ENCODE measurements at regions not wholly inside any gene's neighbourhood (a gene's known extent, or its start where the extent isn't known, plus 50 kb on each side); places are given as distances from the start of the nearest gene placed in this dataset.

DNA sequence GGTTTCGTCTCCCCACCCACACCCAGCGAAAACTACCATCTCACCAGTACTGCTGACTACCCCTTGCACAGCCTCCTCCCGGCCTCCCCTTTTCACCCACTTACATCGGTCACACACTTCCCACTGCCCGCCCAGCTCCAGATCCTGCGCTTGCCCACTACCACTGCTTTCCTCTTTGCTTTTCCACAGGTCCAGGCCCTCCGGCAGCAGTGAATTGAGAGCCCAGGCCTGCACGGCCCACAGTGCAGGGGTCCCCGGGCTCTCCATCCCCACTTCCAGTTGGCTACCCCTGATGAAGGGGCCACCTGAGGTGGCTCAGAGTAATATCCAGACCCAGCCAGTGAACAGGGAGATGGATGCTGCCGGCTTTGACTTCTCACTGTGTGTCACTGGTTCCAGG is 120.2 kb upstream of the FSTL4 start:
- DNase-seq: no peak

DNA sequence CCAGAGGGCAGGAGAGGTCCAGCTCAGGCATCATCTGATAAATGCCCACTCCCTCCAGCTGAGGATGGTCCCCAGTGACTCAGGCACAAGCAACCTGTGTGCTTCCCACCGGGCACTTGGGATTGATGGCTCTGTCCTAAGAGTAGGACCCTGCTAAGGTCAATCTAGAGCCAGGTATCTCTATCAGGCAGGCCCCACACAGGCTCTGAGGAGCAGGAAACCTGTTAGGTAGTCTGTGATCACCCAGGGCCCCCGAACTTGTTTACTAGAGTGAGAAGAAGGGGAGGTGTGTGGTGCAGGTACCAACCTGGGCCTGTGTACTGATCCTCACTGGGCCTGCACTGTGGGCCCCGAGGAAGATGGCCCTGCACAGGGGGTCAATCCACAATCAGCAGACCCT is 119.6 kb upstream of the FSTL4 start:
- no peak for DNase-seq

DNA sequence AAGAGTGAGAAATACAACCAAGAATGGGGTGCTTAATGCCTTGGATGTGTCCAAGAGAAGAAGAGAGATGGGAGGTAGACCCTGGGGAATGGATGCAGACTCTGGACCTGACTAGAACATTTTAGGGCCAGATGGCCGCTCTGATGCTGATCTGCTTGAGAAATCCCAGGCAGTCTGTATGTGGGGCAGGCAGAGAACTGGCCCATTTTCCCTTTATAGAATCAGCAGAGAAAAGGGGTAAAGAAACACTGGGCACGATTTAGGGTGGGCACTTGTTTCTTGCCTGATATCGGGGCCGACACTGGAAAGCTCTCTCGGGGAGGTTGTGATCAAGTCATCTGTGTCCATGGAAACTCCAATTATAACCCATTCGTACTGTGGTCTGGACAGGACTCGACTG is 118.5 kb upstream of the FSTL4 start:
- no peak for DNase-seq

DNA sequence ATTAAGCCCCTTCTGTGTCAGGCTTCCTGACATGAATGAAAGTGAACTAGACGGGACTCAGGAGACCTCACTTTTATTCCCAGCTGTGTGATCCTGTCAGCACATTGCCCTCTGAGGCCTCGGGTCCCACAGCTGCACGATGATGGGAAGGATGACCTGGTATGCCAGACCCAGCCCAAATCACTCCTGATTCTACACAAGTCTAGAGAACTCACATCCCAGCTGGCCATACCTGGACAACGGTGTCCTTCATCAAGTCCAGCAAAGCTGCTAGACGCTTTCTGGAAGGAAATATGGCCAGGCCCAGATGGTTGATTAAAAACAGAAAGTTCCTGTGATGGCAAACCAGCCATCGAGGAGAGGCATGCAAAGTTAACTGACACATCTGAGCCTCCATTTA is 118.0 kb upstream of the FSTL4 start:
- no peak for DNase-seq

DNA sequence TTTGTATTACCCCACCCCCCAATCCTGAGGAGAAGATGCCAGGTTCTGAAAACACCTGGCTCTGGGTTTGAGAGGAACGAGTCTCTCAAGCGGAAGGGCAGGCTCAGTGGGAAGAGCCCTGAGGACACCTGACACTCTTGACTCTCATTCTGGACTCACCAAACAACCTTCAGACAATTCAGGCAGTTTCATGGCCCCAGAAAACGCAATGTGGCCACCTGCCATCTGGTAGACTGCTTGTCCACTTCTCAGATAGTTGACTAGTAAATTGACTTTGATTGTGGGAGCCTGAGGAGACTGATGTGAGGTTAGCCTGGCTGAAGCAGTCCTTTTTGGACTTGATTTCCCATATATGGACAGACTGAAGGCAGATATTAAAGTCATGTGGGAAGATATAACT is 117.5 kb upstream of the FSTL4 start:
- DNase-seq: no peak

DNA sequence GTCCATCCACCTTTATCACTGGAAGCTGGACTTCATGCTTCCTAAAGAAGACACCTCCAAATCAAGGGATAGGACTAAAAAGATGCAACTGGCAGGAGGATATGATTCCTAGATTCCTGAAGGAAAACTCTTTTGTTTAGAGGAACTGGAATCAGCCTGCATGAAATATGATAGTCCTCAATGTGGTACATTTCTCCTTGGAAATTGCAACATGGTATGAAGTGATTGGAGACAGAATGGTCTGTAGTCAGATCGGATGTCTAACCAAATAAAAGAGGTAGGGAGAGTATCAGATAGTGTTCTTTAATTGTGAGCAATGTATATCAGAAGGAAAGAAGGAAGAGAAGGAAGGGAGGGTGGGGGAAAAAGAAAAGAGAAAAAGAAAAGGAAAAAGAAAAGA is 116.1 kb upstream of the FSTL4 start:
- DNase-seq: no peak

DNA sequence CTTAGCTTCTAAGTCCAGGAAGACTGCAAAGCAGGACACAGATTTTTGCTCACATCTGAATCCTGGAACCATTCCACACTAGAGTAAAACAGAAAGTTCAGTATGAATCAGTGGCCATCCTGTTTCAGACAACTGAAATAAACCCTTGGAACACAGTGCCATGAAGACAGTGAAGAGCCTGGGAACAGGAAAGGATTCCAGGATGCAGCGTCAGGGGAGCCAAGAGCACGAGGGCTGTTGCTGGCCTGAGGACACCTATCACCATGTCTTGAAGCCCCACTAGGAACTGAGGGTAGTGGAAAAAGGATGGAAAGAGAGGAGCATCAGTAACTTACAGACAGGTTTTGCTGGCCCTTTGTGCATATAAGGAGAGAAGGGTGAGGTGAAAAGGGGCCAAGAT is 115.3 kb upstream of the FSTL4 start:
- DNase-seq: no peak

DNA sequence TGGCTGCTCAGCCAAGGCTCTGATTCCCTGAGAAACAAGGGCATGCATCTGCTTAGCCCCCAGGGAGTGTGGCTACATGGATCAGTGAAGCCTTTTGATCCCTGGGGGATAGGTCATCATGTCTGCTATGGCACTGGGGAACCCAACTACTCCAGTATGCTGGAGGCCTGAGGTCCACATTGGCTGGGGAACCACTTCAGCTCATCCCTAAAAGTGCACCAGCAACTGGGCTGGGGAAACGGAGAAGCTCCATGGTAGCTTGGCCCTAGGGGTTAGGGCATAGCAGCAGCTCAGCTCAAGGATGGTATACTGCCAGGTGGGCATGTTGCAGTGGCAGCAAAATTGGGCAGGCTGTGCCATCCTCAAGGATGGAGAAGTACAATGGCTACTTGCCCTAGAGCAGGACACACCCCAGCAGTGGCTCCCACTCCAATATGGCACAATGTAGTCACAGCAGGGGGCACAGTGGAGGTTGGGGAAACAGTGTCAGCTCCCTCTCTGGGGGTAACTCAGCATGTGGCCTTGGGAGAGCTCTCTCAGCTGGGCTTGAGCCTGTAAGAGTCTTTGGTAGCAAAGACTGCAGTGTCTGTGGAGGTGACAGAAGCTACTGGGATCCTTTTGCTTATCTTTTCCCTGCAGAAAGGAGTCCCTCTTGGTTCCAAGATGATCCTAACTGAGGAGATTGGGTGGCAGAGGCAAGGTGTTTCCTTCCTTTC is 111.5 kb upstream of the FSTL4 start:
- no peak for DNase-seq

DNA sequence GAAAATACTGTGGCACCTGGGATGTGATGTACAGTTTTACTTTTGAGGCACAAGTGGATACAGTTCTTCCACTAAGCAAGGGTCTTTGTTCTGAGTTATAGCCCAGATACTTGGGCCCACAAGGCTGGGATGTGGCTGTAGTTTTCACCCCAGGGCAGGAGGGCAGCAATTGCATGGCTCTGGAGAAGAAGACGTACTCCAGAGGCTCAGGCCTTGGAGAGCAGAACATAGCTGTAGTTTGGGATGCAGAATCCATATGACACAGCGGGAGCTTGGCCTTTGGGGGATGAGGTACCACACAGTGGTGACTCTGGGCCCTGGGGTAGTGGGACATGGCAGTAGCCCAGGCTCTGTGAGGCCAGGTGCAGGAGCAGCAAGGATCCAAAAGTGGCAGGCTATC is 110.8 kb upstream of the FSTL4 start:
- no peak for DNase-seq

DNA sequence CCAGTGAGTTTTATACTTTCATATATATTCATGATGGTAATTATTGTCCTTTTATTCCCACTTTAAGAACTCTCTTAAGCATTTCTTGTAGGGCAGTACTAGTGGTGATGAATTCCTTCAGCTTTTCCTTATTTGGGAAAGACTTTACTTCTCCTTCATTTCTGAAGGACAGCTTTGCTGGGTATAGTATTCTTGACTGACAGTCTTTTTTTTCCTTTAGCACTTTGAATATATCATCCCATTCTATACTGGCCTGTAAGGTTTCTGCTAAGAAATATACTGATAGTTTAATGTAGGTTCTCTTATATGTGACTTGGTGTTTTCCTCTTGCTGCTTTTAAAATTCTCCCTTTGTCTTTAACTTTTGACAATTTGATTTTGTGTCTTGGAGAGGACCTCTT is 109.0 kb upstream of the FSTL4 start:
- no peak for DNase-seq

DNA sequence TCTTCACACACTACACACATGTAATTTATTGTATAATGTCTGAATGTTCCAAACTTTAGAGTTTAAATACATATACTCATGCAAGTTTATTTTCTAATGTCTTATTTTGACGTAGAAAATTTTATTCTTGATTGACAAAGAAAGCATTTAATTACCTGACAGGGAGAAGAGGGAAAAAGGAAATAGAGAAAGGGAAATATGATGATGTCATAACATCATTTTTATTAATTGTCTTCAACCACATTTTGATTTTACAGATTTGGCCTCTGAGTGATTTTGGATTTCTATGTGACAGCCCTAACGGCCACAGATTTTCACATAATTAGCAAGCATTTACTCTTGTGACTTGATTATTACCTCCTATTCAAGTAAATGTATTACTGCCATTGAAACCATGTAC is 106.1 kb upstream of the FSTL4 start:
- no peak for DNase-seq

DNA sequence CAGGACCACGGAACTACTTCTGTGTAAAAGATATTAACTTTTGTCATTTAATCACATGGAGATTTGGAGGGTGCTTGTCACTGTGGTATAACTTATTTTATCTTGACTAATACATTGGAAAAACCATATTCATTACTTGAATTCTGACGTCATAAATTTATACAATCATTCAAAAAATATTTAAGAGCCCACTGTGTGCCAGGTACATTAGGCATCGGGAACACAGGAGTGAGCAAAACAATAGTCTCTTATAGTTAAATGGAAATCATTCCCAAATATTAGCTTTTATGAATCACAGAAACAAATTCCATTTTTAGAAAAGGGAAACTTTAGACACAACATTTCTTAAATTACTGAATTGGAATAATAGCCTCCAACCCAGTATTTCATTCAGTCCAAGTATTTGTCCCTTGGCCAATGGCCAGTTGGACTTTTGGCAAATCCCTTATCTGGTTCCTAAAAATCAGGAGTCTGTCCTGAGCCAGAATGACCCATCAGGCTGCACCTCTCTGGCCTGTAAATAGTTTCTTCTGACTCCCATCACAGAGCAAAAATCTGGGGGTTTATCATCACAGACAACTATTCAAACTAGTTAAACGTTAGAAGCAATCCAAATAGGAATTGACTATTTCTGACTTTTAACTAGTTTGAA is 104.3 kb upstream of the FSTL4 start:
- no peak for DNase-seq

DNA sequence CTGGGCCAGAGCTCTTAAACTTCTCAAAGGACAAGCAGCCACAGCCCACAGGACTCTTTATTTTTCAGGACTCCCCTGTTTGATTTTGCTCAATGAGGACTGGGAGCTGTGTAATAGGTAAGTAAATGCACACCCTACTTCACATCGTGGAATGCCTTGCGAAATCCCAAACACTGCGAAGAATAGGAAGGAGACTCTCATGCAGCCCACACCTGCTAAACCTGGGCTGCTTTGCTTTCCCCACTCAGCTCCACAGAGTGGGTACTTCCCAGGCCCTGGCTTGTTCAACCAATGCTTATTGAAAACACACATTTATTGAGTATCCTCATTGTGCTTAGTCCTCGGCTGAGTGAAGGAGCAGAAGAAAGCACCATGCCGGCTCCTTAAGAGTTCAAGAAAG is 103.3 kb upstream of the FSTL4 start:
- DNase-seq: no peak

DNA sequence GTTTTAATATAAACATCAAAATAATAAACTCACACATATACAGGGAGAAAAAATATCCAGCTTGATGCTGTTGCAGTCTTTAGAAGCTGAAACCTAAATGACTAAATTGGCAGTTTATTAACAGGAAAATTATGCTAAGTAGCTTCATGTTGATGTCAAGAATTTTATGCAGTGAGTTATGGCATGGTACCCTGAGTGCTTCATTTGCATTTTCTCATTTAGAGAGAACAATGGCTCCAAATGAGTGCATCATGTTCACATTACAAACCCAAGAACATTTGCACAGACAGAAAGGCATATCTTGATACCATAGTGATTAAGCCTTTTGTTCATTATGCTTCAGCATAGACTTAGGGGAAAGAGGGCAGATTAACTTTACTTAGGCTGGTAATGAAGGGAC is 102.9 kb upstream of the FSTL4 start:
- DNase-seq: no peak

DNA sequence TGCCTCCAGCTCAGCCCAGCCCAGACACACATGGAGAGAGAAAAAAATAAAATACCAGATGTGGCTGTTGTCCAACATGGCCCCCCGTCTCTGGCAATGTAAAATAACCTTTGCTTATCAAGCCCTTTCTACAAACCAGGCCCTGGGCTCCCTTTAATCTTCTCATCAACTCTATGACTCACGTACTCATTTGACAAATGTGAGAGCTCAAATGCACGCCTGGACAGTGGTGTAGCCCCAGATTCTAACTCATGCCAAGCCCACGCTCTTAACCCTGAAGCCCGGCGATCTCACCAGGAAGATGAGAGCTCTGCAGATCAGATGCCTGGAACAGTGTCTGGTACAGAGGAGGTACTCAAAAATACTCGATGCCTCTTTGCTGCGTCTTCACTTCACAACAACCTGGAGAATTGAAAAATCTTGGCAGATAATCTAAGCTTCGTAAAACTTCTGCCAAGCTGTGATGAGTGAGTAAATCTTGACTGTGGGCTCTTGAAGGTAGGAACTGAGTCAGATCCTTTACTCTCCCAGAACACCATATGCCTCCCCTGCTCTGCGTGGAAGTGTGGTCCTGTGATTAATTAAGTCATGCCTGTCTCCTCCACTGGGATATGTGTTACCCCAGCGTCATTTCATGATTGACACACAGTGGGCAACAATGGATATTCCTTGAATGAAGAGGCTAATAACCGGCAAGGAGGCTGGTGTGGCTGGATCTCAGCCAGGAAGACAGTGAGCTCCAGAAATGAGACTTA is 102.0 kb upstream of the FSTL4 start:
- no peak for DNase-seq

DNA sequence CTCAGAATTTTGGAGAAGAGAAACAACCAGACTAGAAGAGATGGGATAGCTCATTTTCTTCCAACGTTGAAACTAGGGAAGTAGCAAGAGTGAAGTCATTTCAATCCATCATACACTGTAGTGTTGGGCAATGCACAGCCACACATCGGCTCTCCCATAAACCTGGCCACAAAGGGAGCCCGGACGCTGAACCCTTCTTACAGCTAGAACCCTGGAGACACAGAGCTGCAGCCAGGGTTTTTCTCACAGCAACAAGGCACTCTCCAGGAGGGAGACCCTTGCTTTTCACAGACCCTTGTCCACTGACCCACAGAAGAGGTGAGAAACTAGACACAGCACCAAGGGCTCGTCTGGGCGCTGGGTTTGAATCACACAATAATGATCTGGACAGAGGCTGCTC is 101.4 kb upstream of the FSTL4 start:
- DNase-seq: no peak

DNA sequence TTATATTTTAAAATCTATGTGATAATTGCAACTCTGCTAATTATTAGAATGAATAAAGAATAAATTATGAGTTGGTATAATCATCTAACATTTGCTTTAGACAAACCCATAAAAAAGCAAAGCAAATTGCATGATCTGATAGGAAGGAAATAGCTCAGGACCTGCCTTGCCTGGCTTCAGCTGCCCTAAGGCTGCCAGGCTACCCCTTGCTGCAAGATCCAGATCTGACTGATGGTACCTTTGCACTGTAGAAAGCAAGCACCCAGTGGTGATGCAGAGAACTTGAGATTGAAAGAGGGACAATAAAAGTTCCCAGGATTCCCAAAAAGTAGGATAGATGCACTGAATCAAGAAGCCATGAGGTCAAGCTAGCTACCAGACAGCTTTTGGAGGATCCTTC is 100.9 kb upstream of the FSTL4 start:
- DNase-seq: no peak

DNA sequence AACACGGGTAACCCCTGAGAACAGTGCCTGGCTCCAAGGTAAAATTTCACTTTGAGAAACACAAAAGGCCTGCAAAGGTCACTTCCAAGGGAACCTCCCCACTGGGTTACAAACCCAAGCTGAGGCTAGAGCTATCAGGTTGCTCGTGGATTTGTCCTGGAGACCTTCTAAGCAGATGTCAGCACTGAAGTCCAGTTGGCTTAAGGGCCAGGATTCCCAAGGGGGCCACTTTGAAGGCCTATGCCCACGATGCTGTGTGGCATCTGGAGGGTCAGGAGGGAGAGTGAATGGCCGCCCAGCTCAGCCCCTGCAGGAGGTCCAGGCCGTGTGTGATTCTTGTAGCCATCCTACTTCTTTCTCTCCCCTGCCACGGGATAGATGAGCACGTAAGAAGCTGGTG is 100.2 kb upstream of the FSTL4 start:
- no peak for DNase-seq

DNA sequence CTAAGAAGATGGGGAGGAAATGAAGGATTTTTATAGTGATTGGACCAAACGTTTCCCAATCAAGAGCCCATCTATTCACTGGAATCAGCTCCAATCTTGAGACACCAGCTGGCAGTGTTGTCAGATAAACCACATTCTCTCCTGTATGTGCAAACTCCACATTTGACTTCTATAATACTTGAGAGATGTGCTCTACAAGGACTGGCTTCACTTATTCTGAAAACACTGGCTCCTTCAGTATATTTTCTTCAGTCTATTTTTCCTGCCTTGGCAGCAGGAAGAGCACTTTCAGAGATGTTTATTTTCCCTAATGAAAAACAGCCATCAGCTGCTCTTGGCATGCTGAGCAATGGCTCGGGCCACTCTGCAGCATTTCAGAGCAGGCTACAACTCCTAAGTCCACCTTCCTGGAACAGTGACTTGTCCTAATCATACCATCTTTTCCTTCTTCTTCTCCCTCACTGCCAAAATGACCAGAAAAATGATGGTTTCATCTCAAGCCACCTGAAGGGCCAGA is 96.9 kb upstream of the FSTL4 start:
- DNase-seq: no peak

DNA sequence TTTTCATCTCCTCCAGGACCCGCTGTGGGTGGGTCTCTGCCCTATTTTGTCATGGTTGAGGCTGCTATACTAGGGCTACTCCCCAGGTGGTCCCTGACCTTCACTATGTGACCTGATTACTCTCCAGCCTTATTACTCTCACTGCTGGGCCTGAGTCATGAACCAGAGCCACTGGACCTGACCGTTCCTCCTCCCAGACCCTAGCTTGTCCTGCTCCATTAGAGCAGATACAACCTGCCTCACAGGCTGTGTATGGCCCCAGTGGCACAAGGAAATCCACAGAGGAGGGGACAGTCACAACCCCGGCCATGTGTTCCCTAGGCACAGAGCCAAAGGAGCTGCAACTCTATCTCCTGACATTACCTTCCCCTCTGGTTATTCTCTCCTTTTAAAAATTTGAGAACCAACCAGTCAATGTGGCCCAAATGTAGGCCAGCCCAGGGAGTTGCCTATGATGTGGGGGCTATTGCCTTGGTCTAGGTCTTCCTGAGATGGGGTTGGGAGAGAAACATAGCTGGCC is 96.0 kb upstream of the FSTL4 start:
- no peak for DNase-seq

DNA sequence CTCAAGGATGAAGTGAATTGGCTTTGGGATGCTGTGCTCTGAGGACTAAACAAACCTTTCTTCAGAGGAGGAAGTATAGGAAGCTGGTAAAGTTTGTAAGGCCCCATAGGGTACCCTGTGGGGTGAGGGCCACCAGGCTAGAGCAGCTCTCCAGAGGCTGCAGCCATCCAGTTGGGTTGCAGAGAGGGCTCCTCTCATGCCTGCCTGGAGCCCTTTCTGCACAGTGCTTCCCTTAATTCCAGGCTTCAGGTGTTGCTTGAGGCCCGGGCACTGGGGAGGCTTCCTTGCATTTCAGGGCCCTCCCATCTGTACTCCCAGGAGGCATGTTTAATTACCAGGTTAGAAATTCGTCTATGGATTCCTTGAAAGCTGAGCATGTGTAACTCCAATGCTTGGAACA is 95.3 kb upstream of the FSTL4 start:
- DNase-seq: no peak

DNA sequence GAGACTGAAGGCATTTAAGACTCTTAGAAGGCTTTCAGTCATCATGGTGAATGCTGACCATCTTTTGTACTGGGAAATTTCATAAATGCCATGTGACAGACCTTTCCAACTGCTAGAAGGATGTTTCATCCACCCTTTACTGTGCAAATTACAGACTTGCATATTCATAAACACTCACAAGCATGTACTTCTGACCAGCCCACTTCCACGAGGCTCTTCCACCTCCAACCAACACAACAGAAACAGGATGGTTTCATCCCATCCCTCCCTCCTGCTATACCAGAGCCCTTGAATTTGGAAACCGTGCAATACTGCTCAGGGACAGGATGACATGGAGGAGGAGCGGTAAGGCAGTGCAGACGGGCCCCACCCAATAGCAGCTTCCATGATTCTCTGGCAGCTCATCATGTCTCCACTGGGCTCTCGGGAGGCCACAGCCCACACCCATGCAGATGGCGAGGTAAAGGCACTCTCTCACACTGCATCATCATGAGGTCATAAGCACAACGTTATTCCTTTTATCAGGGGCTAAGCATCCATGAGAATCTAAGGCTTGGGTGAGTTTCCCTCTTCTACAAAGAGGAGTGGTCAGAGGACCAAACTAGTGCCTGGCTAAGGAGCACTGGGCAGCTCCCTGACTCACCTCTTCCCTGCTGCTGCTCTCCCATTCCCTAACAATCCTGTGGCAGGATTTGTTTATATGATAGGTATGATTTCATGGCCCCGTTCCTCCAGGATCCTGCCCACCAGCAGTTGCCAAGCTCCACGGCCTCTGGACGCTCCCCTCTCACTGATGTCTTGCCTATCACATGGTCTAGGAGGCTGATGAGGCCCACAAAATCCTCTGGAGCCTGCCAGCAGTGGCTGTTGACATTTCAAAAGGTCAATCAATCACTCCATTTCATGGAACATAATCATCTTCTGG is 94.4 kb upstream of the FSTL4 start:
- DNase-seq: no peak

DNA sequence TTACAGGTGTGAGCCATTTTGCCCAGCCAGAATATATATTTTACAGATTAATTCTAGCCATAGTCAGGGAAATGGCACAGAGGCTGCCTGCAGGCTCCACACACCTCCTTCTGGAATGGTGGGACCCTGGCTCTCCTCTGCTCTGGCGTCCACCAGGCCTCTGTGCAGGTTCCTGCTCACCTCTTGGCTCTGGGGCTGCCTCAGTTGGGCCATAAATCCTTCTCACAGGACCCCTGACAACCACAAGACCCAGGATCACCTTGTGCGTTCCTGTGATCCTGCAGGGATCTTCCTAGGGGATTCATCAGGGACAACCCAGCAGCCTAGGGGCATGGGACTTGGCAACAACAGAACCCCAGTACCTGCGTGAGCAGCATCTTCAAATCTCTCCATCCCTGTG is 93.0 kb upstream of the FSTL4 start:
- DNase-seq: no peak
